Fibroblast of villous mesenchyme (primary cell): ENCODE measurements at regions not wholly inside any gene's neighbourhood (a gene's known extent, or its start where the extent isn't known, plus 50 kb on each side); places are given as distances from the start of the nearest gene placed in this dataset.
"Not testable (repeated sequence)": the region's sequence is repeated elsewhere in the genome, so short reads cannot be mapped to it uniquely, and the experiment has no call there.

Experiments
- DNase-seq: peaks from one replicate; pipeline ENCODE4 v3.0.0-alpha.2; 2010; ENCODE audit warnings: low read depth
- H3K4me3 ChIP-seq: 2 replicates; pipeline ENCODE4 v1.5.1; 2011; ENCODE audit warnings: low read depth, mild to moderate bottlenecking, low read length
- CTCF ChIP-seq: IDR thresholded peaks from 2 replicates; pipeline ENCODE4 v1.5.1; 2012; ENCODE audit warnings: low read depth, mild to moderate bottlenecking, low read length; ENCODE audit not compliant: insufficient read depth

DNA sequence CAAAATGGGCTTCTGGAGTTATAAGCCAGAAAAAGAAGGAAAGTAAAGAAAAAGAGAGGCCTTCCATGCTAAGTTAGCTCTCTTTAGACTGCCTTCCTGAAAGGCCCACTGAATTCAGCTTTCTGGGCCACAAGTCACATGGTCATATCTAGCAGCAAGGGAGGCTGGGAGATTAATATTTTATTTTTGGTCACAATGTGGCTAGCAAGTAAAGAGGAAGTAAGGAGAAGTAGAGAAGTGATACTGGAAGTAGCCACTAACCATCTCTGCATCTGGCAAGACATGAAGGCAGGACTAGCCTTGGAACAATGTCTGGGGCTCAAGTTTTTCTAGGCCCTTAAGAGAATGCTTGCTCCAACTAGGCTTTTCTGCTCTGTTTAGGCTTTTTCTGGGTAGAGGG lies 81.8 kb upstream of the UBE2E1 start:
- DNase-seq: no peak
- TF ChIP-seq CTCF: no peak
- H3K4me3 ChIP-seq: no peak overlapping the region

GRCh38 chr3:23726811-23727548 lies 78.8 kb upstream of the UBE2E1 start:
- no peak for TF ChIP-seq CTCF

DNA sequence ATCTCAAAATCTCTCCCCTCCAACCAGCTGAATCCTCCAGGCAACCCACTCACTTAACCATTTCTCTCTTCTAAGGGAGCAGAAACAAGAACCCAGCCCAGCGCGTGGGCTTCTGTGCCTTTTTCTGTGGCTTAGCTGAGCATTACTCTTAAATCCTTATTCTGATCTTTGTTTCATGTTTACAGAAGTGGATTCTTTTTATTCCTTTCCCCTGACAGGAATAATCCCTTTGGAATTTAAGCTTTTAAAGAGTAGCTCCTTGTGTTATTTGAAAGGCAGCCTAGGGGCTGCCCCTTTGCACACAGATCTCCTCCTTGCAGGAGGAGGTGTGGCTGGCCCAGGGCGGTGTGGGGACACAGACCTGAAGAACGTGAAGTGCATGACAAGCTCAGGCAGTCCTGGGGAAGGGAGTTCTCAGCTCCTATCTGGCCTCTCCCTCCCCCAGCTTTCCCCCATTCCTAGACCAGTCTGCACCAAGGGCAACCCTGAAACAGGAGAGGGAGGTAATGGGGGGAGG lies 77.1 kb upstream of the UBE2E1 start:
- no peak overlapping the region for H3K4me3 ChIP-seq
- TF ChIP-seq CTCF: no peak
- DNase-seq: peak; percentile 78

More at GRCh38 chr3:23726811-23727548, 78.8 kb upstream of the UBE2E1 start:
- no peak for DNase-seq
- H3K4me3 ChIP-seq: no peak overlapping the region

DNA sequence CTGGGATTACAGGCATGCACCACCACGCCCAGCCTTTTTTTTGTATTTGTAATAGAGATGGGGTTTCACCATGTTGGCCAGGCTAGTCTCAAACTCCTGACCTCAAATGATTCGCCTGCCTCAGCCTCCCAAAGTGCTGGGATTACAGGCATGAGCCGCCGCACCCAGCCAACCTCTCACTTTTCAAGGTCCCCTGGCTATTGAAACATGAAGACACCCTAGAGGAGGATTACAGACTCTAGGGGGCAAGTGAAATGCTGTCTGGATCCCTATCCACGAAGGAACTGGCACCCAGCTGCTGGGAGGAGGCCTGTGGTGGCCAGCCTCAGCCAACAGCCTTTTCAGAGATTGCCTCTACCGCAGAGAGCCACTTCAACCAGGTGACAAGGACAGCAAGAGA lies 76.4 kb upstream of the UBE2E1 start:
- DNase-seq, H3K4me3 ChIP-seq: not testable (repeated sequence)

GRCh38 chr3:23734481-23734880 lies 71.3 kb upstream of the UBE2E1 start:
- H3K4me3 ChIP-seq: no peak overlapping the region
- DNase-seq: no peak
- TF ChIP-seq CTCF: no peak

DNA sequence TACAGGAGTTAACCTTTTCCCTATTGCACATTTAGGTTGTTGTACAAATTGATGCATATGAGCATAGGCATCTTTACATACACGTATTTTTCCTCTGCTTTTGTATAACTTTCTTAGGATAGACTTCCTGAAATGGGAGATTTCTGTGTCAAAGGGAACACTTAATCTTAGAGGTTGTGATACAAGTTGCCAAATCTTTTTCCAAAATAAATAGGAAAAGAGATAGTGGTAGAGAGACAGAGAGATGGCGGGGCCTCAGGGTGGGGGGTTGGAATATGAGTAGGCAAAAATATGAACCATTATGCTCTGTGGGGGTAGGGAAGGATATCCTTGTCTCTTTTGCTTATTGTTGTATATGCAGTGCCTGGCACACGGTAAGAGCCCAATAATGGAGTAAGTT lies 70.7 kb upstream of the UBE2E1 start:
- no peak overlapping the region for H3K4me3 ChIP-seq
- no peak for TF ChIP-seq CTCF
- DNase-seq: peak; percentile 69

DNA sequence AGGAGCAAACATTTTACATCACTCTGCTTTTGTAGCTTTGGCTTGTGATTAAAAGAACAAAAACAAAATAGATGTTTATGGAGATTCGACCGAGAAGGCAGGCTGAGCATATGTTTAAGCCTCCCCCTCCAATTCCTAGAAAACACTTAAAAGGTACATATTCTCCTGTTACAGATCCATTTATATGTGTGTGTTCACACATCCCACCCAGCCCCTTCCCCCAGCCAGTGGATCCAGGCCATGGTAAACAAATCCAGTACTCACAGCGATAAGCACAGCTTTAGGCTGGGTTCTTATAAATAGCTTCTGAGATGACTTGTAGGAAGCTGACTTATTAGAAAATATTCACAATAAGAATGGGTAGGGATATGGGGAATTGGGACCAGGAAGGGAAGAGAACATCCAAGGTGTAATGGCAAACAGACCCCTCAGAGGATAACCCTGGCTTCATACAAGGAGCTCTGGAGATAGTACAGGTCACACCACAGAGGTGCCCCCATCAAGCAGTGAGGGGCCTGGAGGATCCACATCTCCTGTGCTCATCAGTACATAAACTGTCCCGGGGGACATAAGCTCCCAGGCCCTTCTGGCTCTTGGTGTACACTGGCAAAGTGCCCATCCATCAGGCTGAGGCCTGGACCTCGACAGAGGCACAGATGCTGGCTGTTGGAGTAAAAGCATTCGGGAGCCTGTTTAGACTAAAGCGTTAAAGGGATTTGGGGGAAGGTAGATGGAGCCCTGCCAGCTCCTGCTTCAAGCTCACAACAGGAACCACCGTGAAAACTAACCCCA lies 70.0 kb upstream of the UBE2E1 start:
- no peak overlapping the region for H3K4me3 ChIP-seq
- DNase-seq: peak; percentile 81

More for the DNA sequence above, 70.0 kb upstream of the UBE2E1 start:
- TF ChIP-seq CTCF: no peak
